ENCODE measurements at regions not wholly inside any gene's neighbourhood (a gene's known extent, or its start where the extent isn't known, plus 50 kb on each side); places are given as distances from the start of the nearest gene placed in this dataset.

GRCh38 chr9:13860019-13860418 lies 453.9 kb downstream of the NFIB start:
- H3K36me3 ChIP-seq (ENCODE audit: control insufficient read depth, insufficient read depth, low read length): no peaks in the 10 kb centered on the region
- no peaks in the 10 kb centered on the region for H3K9me3 ChIP-seq (ENCODE audit: control insufficient read depth, insufficient read depth, low read length)
- DNase-seq (ENCODE audit: low read depth in 4 of 6, low spot score in 6 of 6): no peak
- H3K4me1 ChIP-seq (ENCODE audit: control insufficient read depth, insufficient read depth, low read length): no peaks in the 10 kb centered on the region
- H3K27me3 ChIP-seq (ENCODE audit: control insufficient read depth, insufficient read depth, low read length): no peaks in the 10 kb centered on the region
- no peak overlapping the region for H3K4me3 ChIP-seq (ENCODE audit: low read depth, low read length)
- 100% methylated on average over 2 of the region's 5 CpGs for WGBS (ENCODE audit: insufficient coverage)
- H3K27ac ChIP-seq (ENCODE audit: low read depth, low read length): no peak overlapping the region

GRCh38 chr9:13857521-13857920 lies 456.4 kb downstream of the NFIB start:
- H3K36me3 ChIP-seq (ENCODE audit: control insufficient read depth, insufficient read depth, low read length): no peaks in the 10 kb centered on the region
- H3K27me3 ChIP-seq (ENCODE audit: control insufficient read depth, insufficient read depth, low read length): no peaks in the 10 kb centered on the region
- DNase-seq (ENCODE audit: low read depth in 4 of 6, low spot score in 6 of 6): no peak
- no peak overlapping the region for H3K27ac ChIP-seq (ENCODE audit: low read depth, low read length)
- no peaks in the 10 kb centered on the region for H3K4me1 ChIP-seq (ENCODE audit: control insufficient read depth, insufficient read depth, low read length)
- H3K9me3 ChIP-seq (ENCODE audit: control insufficient read depth, insufficient read depth, low read length): no peaks in the 10 kb centered on the region
- H3K4me3 ChIP-seq (ENCODE audit: low read depth, low read length): no peak overlapping the region

- peak in 1 of 6 donors; percentile 7 for DNase-seq (ENCODE audit: low read depth in 4 of 6, low spot score in 6 of 6)
- WGBS (ENCODE audit: insufficient coverage): no CpG with 5 or more reads among the region's 2 CpGs
- H3K4me1 ChIP-seq (ENCODE audit: control insufficient read depth, insufficient read depth, low read length): no peaks in the 10 kb centered on the region
- no peaks in the 10 kb centered on the region for H3K9me3 ChIP-seq (ENCODE audit: control insufficient read depth, insufficient read depth, low read length)
- no peak overlapping the region for H3K27ac ChIP-seq (ENCODE audit: low read depth, low read length)
- H3K4me3 ChIP-seq (ENCODE audit: low read depth, low read length): no peak overlapping the region
- no peaks in the 10 kb centered on the region for H3K27me3 ChIP-seq (ENCODE audit: control insufficient read depth, insufficient read depth, low read length)
- no peaks in the 10 kb centered on the region for H3K36me3 ChIP-seq (ENCODE audit: control insufficient read depth, insufficient read depth, low read length)
Observed at GRCh38 chr9:13847270-13847669, 466.7 kb downstream of the NFIB start.

- Histone ChIP-seq H3K36me3 (ENCODE audit: control insufficient read depth, insufficient read depth, low read length) (no peaks in the 10 kb centered on the region), H3K4me1 (ENCODE audit: control insufficient read depth, insufficient read depth, low read length) (no peaks in the 10 kb centered on the region), H3K9me3 (ENCODE audit: control insufficient read depth, insufficient read depth, low read length) (no peaks in the 10 kb centered on the region), H3K27ac (ENCODE audit: low read depth, low read length) (no peak overlapping the region), H3K4me3 (ENCODE audit: low read depth, low read length) (no peak overlapping the region), H3K27me3 (ENCODE audit: control insufficient read depth, insufficient read depth, low read length) (no peaks in the 10 kb centered on the region)
- no peak for DNase-seq (ENCODE audit: low read depth in 4 of 6, low spot score in 6 of 6)
- no CpG with 5 or more reads among the region's 2 CpGs for WGBS (ENCODE audit: insufficient coverage)
Observed at GRCh38 chr9:13845460-13845859, 468.5 kb downstream of the NFIB start.

DNA sequence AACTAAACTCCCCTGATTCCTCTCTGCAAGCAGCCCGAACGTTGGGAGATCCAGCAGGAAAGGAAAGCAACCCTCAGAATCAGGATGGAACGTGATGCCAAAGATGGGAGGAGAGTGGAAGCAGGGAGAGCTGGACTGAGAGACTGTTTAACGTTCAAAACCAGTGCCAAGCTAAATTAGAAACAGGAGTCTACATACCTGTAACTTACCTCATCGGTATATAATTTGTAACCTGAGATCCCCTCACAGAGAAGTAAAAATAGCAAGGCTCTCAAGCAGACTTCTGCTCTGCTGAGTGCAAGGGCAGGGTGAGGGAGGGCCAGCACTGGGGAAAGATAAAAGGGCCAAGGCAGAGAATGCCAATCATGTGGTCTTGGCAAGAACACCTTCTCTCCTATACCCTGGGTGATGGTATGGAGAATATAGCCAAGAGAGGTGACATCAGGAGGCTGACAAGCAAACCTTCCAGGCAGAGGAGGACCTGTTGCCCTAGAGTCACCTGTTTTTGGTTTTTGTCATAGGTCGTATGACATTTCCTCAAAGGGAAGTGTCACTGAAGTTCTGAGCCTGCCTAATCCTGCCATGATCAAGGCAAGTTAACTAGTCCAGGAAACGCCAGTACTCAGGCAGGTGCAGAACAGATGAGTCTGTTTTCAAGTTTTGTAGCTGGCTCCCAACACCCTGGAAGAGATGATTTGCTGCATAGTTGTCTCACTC lies 472.0 kb downstream of the NFIB start:
- 77% methylated on average over 5 of the region's 7 CpGs for WGBS (ENCODE audit: insufficient coverage)
- Histone ChIP-seq H3K27ac (ENCODE audit: low read depth, low read length) (no peak overlapping the region), H3K4me1 (ENCODE audit: control insufficient read depth, insufficient read depth, low read length) (no peaks in the 10 kb centered on the region), H3K9me3 (ENCODE audit: control insufficient read depth, insufficient read depth, low read length) (no peaks in the 10 kb centered on the region), H3K36me3 (ENCODE audit: control insufficient read depth, insufficient read depth, low read length) (no peaks in the 10 kb centered on the region), H3K27me3 (ENCODE audit: control insufficient read depth, insufficient read depth, low read length) (no peaks in the 10 kb centered on the region), H3K4me3 (ENCODE audit: low read depth, low read length) (no peak overlapping the region)
- DNase-seq (ENCODE audit: low read depth in 4 of 6, low spot score in 6 of 6): no peak

GRCh38 chr9:13832446-13832845 lies 481.5 kb downstream of the NFIB start:
- no peak overlapping the region for H3K27ac ChIP-seq (ENCODE audit: low read depth, low read length)
- no peak overlapping the region for H3K4me3 ChIP-seq (ENCODE audit: low read depth, low read length)
- no peaks in the 10 kb centered on the region for H3K4me1 ChIP-seq (ENCODE audit: control insufficient read depth, insufficient read depth, low read length)
- no peak for DNase-seq (ENCODE audit: low read depth in 4 of 6, low spot score in 6 of 6)
- peaks cover 7% of the 10 kb centered on the region for H3K9me3 ChIP-seq (ENCODE audit: control insufficient read depth, insufficient read depth, low read length)
- H3K27me3 ChIP-seq (ENCODE audit: control insufficient read depth, insufficient read depth, low read length): no peaks in the 10 kb centered on the region
- H3K36me3 ChIP-seq (ENCODE audit: control insufficient read depth, insufficient read depth, low read length): no peaks in the 10 kb centered on the region

GRCh38 chr9:13823026-13823425 lies 490.9 kb downstream of the NFIB start:
- no peak overlapping the region for H3K27ac ChIP-seq (ENCODE audit: low read depth, low read length)
- no peaks in the 10 kb centered on the region for H3K4me1 ChIP-seq (ENCODE audit: control insufficient read depth, insufficient read depth, low read length)
- DNase-seq (ENCODE audit: low read depth in 4 of 6, low spot score in 6 of 6): no peak
- no peaks in the 10 kb centered on the region for H3K36me3 ChIP-seq (ENCODE audit: control insufficient read depth, insufficient read depth, low read length)
- H3K9me3 ChIP-seq (ENCODE audit: control insufficient read depth, insufficient read depth, low read length): no peaks in the 10 kb centered on the region
- H3K27me3 ChIP-seq (ENCODE audit: control insufficient read depth, insufficient read depth, low read length): no peaks in the 10 kb centered on the region
- H3K4me3 ChIP-seq (ENCODE audit: low read depth, low read length): no peak overlapping the region

GRCh38 chr9:13817754-13818278 lies 496.1 kb downstream of the NFIB start:
- Histone ChIP-seq H3K4me3 (ENCODE audit: low read depth, low read length) (no peak overlapping the region), H3K27ac (ENCODE audit: low read depth, low read length) (no peak overlapping the region), H3K4me1 (ENCODE audit: control insufficient read depth, insufficient read depth, low read length) (no peaks in the 10 kb centered on the region), H3K27me3 (ENCODE audit: control insufficient read depth, insufficient read depth, low read length) (no peaks in the 10 kb centered on the region), H3K36me3 (ENCODE audit: control insufficient read depth, insufficient read depth, low read length) (no peaks in the 10 kb centered on the region), H3K9me3 (ENCODE audit: control insufficient read depth, insufficient read depth, low read length) (no peaks in the 10 kb centered on the region)
- no CpG with 5 or more reads among the region's 1 CpG for WGBS (ENCODE audit: insufficient coverage)
- no peak for DNase-seq (ENCODE audit: low read depth in 4 of 6, low spot score in 6 of 6)

GRCh38 chr9:13816837-13817236 lies 497.1 kb downstream of the NFIB start:
- Histone ChIP-seq H3K9me3 (ENCODE audit: control insufficient read depth, insufficient read depth, low read length) (no peaks in the 10 kb centered on the region), H3K4me3 (ENCODE audit: low read depth, low read length) (no peak overlapping the region), H3K27me3 (ENCODE audit: control insufficient read depth, insufficient read depth, low read length) (no peaks in the 10 kb centered on the region), H3K4me1 (ENCODE audit: control insufficient read depth, insufficient read depth, low read length) (no peaks in the 10 kb centered on the region), H3K27ac (ENCODE audit: low read depth, low read length) (no peak overlapping the region), H3K36me3 (ENCODE audit: control insufficient read depth, insufficient read depth, low read length) (no peaks in the 10 kb centered on the region)
- DNase-seq (ENCODE audit: low read depth in 4 of 6, low spot score in 6 of 6): no peak
- 100% methylated on average over 1 of the region's 3 CpGs for WGBS (ENCODE audit: insufficient coverage)

DNA sequence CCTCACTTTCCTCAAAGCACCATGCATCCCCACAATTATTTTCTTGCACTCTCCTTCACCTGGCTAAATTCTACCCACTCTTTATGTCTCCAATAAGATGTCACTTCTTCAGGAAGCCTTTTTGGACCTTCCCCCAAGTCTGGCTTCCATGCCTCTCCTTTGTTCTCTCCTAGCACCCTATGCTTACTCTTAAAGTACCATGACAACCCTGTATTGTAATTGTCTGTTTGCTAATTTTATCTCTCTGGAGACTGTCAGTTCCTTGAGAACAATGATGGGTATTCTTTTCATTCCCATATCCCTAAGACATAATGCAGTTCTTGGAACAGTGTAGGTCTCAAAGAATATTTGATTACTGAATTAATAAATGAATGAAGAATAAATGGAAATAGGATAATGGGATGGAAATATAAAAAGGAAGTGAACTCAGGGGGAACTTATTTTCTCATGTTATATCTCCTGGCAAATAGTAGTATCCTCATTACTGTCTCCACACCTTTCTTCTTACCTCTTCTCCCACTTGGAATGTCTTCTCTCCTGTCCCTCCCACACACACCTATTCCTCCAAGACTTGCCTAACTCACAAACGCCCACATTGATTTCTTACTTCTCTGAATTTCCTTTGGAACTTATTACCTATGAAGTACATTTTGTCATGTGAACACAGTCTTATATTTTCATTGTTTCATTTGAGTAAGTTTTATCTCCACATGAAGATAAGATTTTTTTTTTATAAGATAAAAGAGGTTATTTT lies 499.1 kb downstream of the NFIB start:
- no peak for DNase-seq (ENCODE audit: low read depth in 4 of 6, low spot score in 6 of 6)
- Histone ChIP-seq H3K4me3 (ENCODE audit: low read depth, low read length) (no peak overlapping the region), H3K27ac (ENCODE audit: low read depth, low read length) (no peak overlapping the region), H3K4me1 (ENCODE audit: control insufficient read depth, insufficient read depth, low read length) (no peaks in the 10 kb centered on the region), H3K9me3 (ENCODE audit: control insufficient read depth, insufficient read depth, low read length) (no peaks in the 10 kb centered on the region), H3K36me3 (ENCODE audit: control insufficient read depth, insufficient read depth, low read length) (no peaks in the 10 kb centered on the region), H3K27me3 (ENCODE audit: control insufficient read depth, insufficient read depth, low read length) (no peaks in the 10 kb centered on the region)
- no CpG with 5 or more reads among the region's 1 CpG for WGBS (ENCODE audit: insufficient coverage)

All from spinal cord (tissue), 9 donors.